Neural cell (in vitro differentiated cells): ENCODE measurements at regions not wholly inside any gene's neighbourhood (a gene's known extent, or its start where the extent isn't known, plus 50 kb on each side); places are given as distances from the start of the nearest gene placed in this dataset.

ENCODE experiments used
- CTCF ChIP-seq: fragments of 450-650 bp; IDR thresholded peaks from 2 replicates; pipeline ENCODE4 v1.5.1; 2014; ENCODE audit warnings: antibody characterized with exemption, mild to moderate bottlenecking, moderate library complexity; ENCODE audit not compliant: poor library complexity, severe bottlenecking
- EP300 ChIP-seq: fragments of 450-650 bp; conservative IDR thresholded peaks from 2 replicates; pipeline ENCODE4 v1.6.1; 2014; ENCODE audit warnings: antibody characterized with exemption, mild to moderate bottlenecking, moderate library complexity; ENCODE audit not compliant: poor library complexity, severe bottlenecking
- POLR2AphosphoS5 ChIP-seq: IDR thresholded peaks from 2 replicates; pipeline ENCODE4 v1.6.1; 2012
- RAD21 ChIP-seq: fragments of 450-650 bp; conservative IDR thresholded peaks from 2 replicates; pipeline ENCODE4 v1.6.1; 2014; ENCODE audit warnings: antibody characterized with exemption, mild to moderate bottlenecking, moderate library complexity
- REST ChIP-seq: IDR thresholded peaks from 2 replicates; pipeline ENCODE4 v1.6.1; 2012; ENCODE audit warnings: borderline replicate concordance
- TAF1 ChIP-seq: IDR thresholded peaks from 2 replicates; pipeline ENCODE4 v1.6.1; 2012; ENCODE audit warnings: low read depth

- TF ChIP-seq TAF1 (no peak), CTCF (no peak), REST (no peak), POLR2AphosphoS5 (no peak), RAD21 (no peak), EP300 (no peak)
Measured at GRCh38 chr6:33952016-33952415, 148.2 kb upstream of the MLN start.
